Lower leg skin (tissue), 3 donors: ENCODE measurements at regions not wholly inside any gene's neighbourhood (a gene's known extent, or its start where the extent isn't known, plus 50 kb on each side); places are given as distances from the start of the nearest gene placed in this dataset.

Experiments used
- CTCF ChIP-seq, 3 donors: fragments of 450-650 bp; IDR thresholded peaks; one replicate each; pipeline ENCODE4 v1.5.1; 2016; ENCODE audit warnings: antibody characterized with exemption in 3 of 3, mild to moderate bottlenecking in 3 of 3, moderate library complexity in 2 of 3
- POLR2A ChIP-seq, 2 donors: fragments of 450-650 bp; IDR thresholded peaks; one replicate each; pipeline ENCODE4 v1.6.1; 2016 to 2017; ENCODE audit warnings: antibody characterized with exemption in 2 of 2, mild to moderate bottlenecking in 1 of 2, moderate library complexity in 1 of 2

- TF ChIP-seq CTCF (IDR thresholded peaks at IDR 0.05) (no peak), POLR2A (IDR thresholded peaks at IDR 0.05) (no peak)
Measured at GRCh38 chr4:136709897-136710296, 822.4 kb downstream of the PCDH18 start.
